Natural killer cell (primary cell): ENCODE measurements at regions not wholly inside any gene's neighbourhood (a gene's known extent, or its start where the extent isn't known, plus 50 kb on each side); places are given as distances from the start of the nearest gene placed in this dataset.

Source experiments
- ATAC-seq, 3 donors: fragments of 150-1000 bp in 2 of 3; fragments of 200-7000 bp in 1 of 3; cut with Tn5 transposase; 1 replicate in 1 of 3; 2 replicates in 2 of 3; pipeline ENCODE4 v1.10.0; 2021; ENCODE audit warnings: mild to moderate bottlenecking in 2 of 3, moderate library complexity in 2 of 3
- DNase-seq, 2 donors: peaks; one replicate each; pipeline versions ENCODE4 v3.0.0 to v3.0.0-alpha.2; 2013 to 2021; ENCODE audit warnings: mixed read lengths in 1 of 2
- H3K27ac ChIP-seq: one replicate; pipeline ENCODE4 v1.5.1; 2013; ENCODE audit warnings: mild to moderate bottlenecking, low read length
- H3K27me3 ChIP-seq: one replicate; pipeline ENCODE4 v1.6.1; 2013; ENCODE audit warnings: low read length; ENCODE audit not compliant: control insufficient read depth, insufficient read depth
- H3K36me3 ChIP-seq: one replicate; pipeline ENCODE4 v1.6.1; 2013; ENCODE audit warnings: low read length; ENCODE audit not compliant: control insufficient read depth, insufficient read depth
- H3K4me1 ChIP-seq: one replicate; pipeline ENCODE4 v1.6.1; 2013; ENCODE audit warnings: low read length; ENCODE audit not compliant: control insufficient read depth, insufficient read depth
- H3K4me3 ChIP-seq: one replicate; pipeline ENCODE4 v1.5.1; 2013; ENCODE audit warnings: low read length
- H3K9me3 ChIP-seq: one replicate; pipeline ENCODE4 v1.6.1; 2013; ENCODE audit warnings: low read length; ENCODE audit not compliant: control insufficient read depth, insufficient read depth
- H3K27ac Mint-ChIP-seq, 2 donors: one replicate each; pipeline ENCODE4 v1.8.0; 2022; ENCODE audit warnings: mild to moderate bottlenecking in 2 of 2, mixed read lengths in 2 of 2, moderate library complexity in 1 of 2
- H3K27me3 Mint-ChIP-seq, 2 donors: one replicate each; pipeline ENCODE4 v1.8.0; 2022; ENCODE audit warnings: low read depth in 2 of 2, mixed read lengths in 2 of 2
- H3K36me3 Mint-ChIP-seq: one replicate; pipeline ENCODE4 v1.8.0; 2022; ENCODE audit warnings: mixed read lengths
- H3K4me1 Mint-ChIP-seq, 2 donors: one replicate each; pipeline ENCODE4 v1.8.0; 2022; ENCODE audit warnings: mixed read lengths in 2 of 2
- H3K4me3 Mint-ChIP-seq: one replicate; pipeline ENCODE4 v1.8.0; 2022; ENCODE audit warnings: mild to moderate bottlenecking, moderate library complexity, mixed read lengths
- H3K9me3 Mint-ChIP-seq, 2 donors: one replicate each; pipeline ENCODE4 v1.8.0; 2022; ENCODE audit warnings: mixed read lengths in 2 of 2
- WGBS: methylation state at CpG from one replicate; pipeline ENCODE4 v1.1.7; 2013; ENCODE audit warnings: missing lambda C conversion rate; ENCODE audit not compliant: insufficient coverage; 5-methylcytosine and 5-hydroxymethylcytosine counted together
- intact Hi-C: fragments of 100-400 bp; cut with micrococcal nuclease; formaldehyde crosslinking; loops from one replicate; pipeline ENCODE4 v1.14.2; 2022
- TF ChIP-seq, protein P1 (sequence below): fragments of 200-600 bp; IDR thresholded peaks from one replicate; pipeline ENCODE4 v1.8.0; 2022; ENCODE audit warnings: antibody characterized with exemption

DNA sequence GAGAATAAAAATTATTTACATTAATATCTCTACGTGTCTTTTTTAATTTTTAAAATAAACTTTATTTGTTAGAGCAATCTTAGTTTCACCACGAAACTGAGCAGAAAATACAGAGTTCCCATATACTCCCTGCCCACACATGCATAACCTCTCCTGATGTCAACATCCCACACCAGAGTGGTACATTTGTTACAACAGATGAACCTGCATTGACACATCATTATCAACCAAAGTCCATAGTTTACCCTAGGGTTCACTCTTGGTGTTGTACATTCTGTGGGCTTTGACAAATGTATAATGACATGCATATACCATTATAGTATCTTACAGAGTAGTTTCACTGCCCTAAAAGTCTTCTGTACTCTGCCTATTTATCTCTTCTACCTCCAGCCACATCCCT, 110.6 kb upstream of the OTUD4 start:
- Histone ChIP-seq H3K36me3 (no peaks in the 10 kb centered on the region), H3K27ac (no peak overlapping the region), H3K4me1 (no peaks in the 10 kb centered on the region), H3K4me3 (no peak overlapping the region), H3K27me3 (no peaks in the 10 kb centered on the region), H3K9me3 (no peaks in the 10 kb centered on the region)
- Mint-ChIP-seq H3K4me3 (no peak overlapping the region), H3K27ac (no peak overlapping the region), H3K36me3 (no peaks in the 10 kb centered on the region), H3K27me3 (peaks cover 7 to 18% of the 10 kb centered on the region in 2 donors), H3K4me1 (no peaks in the 10 kb centered on the region), H3K9me3 (no peaks in the 10 kb centered on the region)
- ATAC-seq (no peak), DNase-seq (no peak)
- WGBS: 83% methylated on average over 1 of the region's 2 CpGs
- intact Hi-C loops: no loop called here
- TF ChIP-seq, protein P1, sequence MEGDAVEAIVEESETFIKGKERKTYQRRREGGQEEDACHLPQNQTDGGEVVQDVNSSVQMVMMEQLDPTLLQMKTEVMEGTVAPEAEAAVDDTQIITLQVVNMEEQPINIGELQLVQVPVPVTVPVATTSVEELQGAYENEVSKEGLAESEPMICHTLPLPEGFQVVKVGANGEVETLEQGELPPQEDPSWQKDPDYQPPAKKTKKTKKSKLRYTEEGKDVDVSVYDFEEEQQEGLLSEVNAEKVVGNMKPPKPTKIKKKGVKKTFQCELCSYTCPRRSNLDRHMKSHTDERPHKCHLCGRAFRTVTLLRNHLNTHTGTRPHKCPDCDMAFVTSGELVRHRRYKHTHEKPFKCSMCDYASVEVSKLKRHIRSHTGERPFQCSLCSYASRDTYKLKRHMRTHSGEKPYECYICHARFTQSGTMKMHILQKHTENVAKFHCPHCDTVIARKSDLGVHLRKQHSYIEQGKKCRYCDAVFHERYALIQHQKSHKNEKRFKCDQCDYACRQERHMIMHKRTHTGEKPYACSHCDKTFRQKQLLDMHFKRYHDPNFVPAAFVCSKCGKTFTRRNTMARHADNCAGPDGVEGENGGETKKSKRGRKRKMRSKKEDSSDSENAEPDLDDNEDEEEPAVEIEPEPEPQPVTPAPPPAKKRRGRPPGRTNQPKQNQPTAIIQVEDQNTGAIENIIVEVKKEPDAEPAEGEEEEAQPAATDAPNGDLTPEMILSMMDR: no peak

DNA sequence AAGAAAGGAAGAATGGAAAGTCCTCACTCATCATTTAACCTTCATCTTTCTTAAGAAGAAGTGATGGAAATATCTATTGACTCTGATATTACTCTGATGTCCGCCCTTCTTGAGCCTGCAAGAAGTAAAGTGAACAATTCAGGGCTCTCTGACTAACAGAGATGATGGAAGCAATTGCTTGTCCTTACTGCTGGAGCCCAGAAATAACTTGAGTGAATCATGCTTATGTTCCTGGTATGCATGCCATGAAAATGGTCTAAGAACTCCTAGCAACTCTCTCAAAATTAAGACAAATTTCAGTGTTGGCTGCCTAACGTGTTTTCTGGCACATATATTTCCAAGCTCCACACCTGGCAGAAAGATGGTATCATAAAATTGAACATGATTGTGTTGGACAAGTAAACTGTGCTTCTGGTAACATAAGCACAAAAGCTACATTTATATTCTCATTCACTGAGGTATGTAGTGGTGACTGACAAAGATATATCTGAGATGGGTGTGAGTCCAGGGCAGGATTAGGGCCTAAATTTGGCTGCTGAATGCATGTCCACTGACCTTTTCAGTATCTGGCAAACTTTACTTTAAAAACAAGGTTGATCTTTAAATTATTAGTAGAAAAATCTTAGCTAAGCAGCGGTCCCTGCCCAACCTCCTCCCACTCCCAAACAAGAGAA, 109.2 kb upstream of the OTUD4 start:
- intact Hi-C loops: no loop called here
- TF ChIP-seq, protein P1: no peak
- Mint-ChIP-seq H3K27ac (no peak overlapping the region), H3K4me1 (no peaks in the 10 kb centered on the region), H3K36me3 (no peaks in the 10 kb centered on the region), H3K9me3 (no peaks in the 10 kb centered on the region), H3K27me3 (peaks cover 0 to 15% of the 10 kb centered on the region in 2 donors), H3K4me3 (no peak overlapping the region)
- no peak for DNase-seq
- H3K27ac ChIP-seq: no peak overlapping the region
- H3K9me3 ChIP-seq: no peaks in the 10 kb centered on the region
- H3K36me3 ChIP-seq: no peaks in the 10 kb centered on the region
- 75% methylated on average over 3 of the region's 3 CpGs for WGBS
- no peaks in the 10 kb centered on the region for H3K4me1 ChIP-seq
- no peaks in the 10 kb centered on the region for H3K27me3 ChIP-seq
- no peak overlapping the region for H3K4me3 ChIP-seq
- ATAC-seq: no peak

DNA sequence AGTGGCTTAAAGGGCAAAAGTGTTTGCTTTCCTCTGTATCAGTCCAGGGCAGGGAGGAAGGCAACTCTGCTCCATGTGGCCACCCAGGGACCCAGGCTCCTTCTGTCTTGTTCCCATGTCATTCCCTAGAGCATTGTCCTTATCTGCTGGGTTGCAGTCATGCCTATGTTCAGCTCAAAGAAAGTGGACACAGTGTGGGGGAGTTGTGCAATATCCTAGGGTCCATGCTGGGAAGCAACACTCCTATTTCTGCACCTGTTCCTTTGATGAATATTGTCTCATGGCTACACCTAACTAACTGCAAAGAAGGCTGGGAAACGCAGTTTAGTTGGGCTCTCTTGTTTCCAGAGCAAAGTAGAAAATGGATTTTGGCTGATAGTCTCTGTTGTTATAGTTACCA, 107.0 kb upstream of the OTUD4 start:
- H3K27ac Mint-ChIP-seq: no peak overlapping the region
- no peaks in the 10 kb centered on the region for H3K9me3 ChIP-seq
- no CpG with 5 or more reads among the region's 1 CpG for WGBS
- no peak overlapping the region for H3K27ac ChIP-seq
- peaks cover 3 to 13% of the 10 kb centered on the region in 2 donors for H3K27me3 Mint-ChIP-seq
- no peaks in the 10 kb centered on the region for H3K36me3 ChIP-seq
- no peak overlapping the region for H3K4me3 ChIP-seq
- H3K27me3 ChIP-seq: no peaks in the 10 kb centered on the region
- no peaks in the 10 kb centered on the region for H3K4me1 ChIP-seq
- no peaks in the 10 kb centered on the region for H3K9me3 Mint-ChIP-seq
- no peaks in the 10 kb centered on the region for H3K4me1 Mint-ChIP-seq
- intact Hi-C loops: no loop called here
- H3K36me3 Mint-ChIP-seq: no peaks in the 10 kb centered on the region
- TF ChIP-seq, protein P1: no peak
- ATAC-seq (no peak), DNase-seq (no peak)
- no peak overlapping the region for H3K4me3 Mint-ChIP-seq

DNA sequence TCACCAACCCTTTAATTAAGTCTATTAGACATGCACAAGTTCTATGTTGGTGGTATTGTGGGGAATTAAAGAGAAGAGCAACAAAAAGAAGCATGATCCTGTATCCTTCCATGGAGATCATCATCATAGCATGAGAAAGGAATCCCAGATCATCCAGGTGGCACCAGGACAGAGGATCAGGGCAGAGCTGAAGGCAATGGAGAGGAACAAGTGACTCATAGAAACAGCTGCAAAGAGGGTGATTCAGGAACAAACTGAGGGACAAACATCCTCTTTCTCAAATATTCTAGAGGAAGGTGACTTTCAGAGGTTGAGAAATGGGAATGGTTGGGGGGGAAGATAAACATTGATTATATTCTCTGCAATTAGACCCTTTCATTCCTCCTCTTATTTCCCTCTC, 105.5 kb upstream of the OTUD4 start:
- no peak overlapping the region for H3K4me3 ChIP-seq
- DNase-seq (no peak), ATAC-seq (no peak)
- no peaks in the 10 kb centered on the region for H3K36me3 ChIP-seq
- no peaks in the 10 kb centered on the region for H3K9me3 ChIP-seq
- H3K27me3 ChIP-seq: no peaks in the 10 kb centered on the region
- no peaks in the 10 kb centered on the region for H3K4me1 Mint-ChIP-seq
- H3K27ac ChIP-seq: no peak overlapping the region
- TF ChIP-seq, protein P1: no peak
- H3K27me3 Mint-ChIP-seq: peaks cover 11% of the 10 kb centered on the region in 2 donors
- H3K36me3 Mint-ChIP-seq: no peaks in the 10 kb centered on the region
- H3K4me1 ChIP-seq: no peaks in the 10 kb centered on the region
- no peaks in the 10 kb centered on the region for H3K9me3 Mint-ChIP-seq
- H3K27ac Mint-ChIP-seq: no peak overlapping the region
- intact Hi-C loops: no loop called here
- H3K4me3 Mint-ChIP-seq: no peak overlapping the region
